ENCODE measurements at regions not wholly inside any gene's neighbourhood (a gene's known extent, or its start where the extent isn't known, plus 50 kb on each side); places are given as distances from the start of the nearest gene placed in this dataset.

GRCh38 chr6:40640599-40641227, 53.5 kb upstream of the LRFN2 start:
- Histone ChIP-seq H3K36me3 (no peaks in the 10 kb centered on the region), H3K4me3 (no peak overlapping the region), H3K9me3 (no peaks in the 10 kb centered on the region), H3K27me3 (peaks cover 15% of the 10 kb centered on the region), H3K27ac (no peak overlapping the region), H3K4me1 (peaks cover 4% of the 10 kb centered on the region)
- peak; percentile 25 for ATAC-seq
- DNase-seq: no peak
- no peak for TF ChIP-seq CTCF (IDR thresholded peaks at IDR 0.05)
- intact Hi-C loops (cut with DNase I): no loop called here

Data from upper lobe of right lung (tissue), 1 donor.